Panc1 (cell line): ENCODE measurements at regions not wholly inside any gene's neighbourhood (a gene's known extent, or its start where the extent isn't known, plus 50 kb on each side); places are given as distances from the start of the nearest gene placed in this dataset.

Experiments
- ATAC-seq: fragments of 200-7000 bp; cut with Tn5 transposase; 2 replicates; pipeline ENCODE4 v1.9.1; 2020; ENCODE audit warnings: mild to moderate bottlenecking, moderate library complexity
- BruUV-seq: library from RNA; stranded (reverse); fragments of 400-500 nt; replicated peaks from 2 replicates; lab custom pipeline; 2021; lab: Mats Ljungman, UMichigan
- CTCF ChIA-PET: fragments of 300-600 bp; sonication (Branson Sonifier 250); formaldehyde crosslinking; loops from one replicate; lab custom pipeline; 2022; ENCODE audit warnings: antibody characterized with exemption; lab: Charles Lee
- POLR2A ChIA-PET: fragments of 300-600 bp; sonication (Branson Sonifier 250); formaldehyde crosslinking; loops from one replicate; lab custom pipeline; 2022; ENCODE audit warnings: antibody characterized with exemption; lab: Charles Lee
- DNase-seq: peaks from one replicate; pipeline ENCODE4 v3.0.0-alpha.2; 2010; ENCODE audit warnings: low read depth, low spot score
- H3K27ac ChIP-seq: 2 replicates; pipeline ENCODE4 v1.5.1; 2011; ENCODE audit warnings: mild to moderate bottlenecking, low read length, inconsistent platforms
- H3K27me3 ChIP-seq: fragments of 200-500 bp; sonication (Bioruptor generic); 2 replicates; pipeline ENCODE4 v1.6.0; 2014; ENCODE audit warnings: low read length, inconsistent platforms; ENCODE audit not compliant: control insufficient read depth, insufficient read depth
- H3K36me3 ChIP-seq: fragments of 200-500 bp; sonication (Bioruptor generic); 2 replicates; pipeline ENCODE4 v1.5.1; 2014; ENCODE audit warnings: inconsistent platforms, mild to moderate bottlenecking, low read length, moderate library complexity; ENCODE audit not compliant: control insufficient read depth, insufficient read depth
- H3K4me1 ChIP-seq: 2 replicates; pipeline ENCODE4 v1.5.1; 2011; ENCODE audit warnings: inconsistent platforms, mild to moderate bottlenecking, low read length, moderate library complexity; ENCODE audit not compliant: control insufficient read depth, insufficient read depth
- H3K4me3 ChIP-seq, 2 experiments: 2 replicates each; pipeline ENCODE4 v1.5.1; 2011 to 2012; ENCODE audit warnings: low read depth in 2 of 2, low read length in 2 of 2, mild to moderate bottlenecking in 2 of 2, inconsistent platforms in 1 of 2, moderate library complexity in 1 of 2
- H3K9me3 ChIP-seq: fragments of 200-500 bp; sonication (Bioruptor generic); 2 replicates; pipeline ENCODE4 v1.5.1; 2014; ENCODE audit warnings: low read depth, mild to moderate bottlenecking, inconsistent platforms, low read length, moderate library complexity; ENCODE audit not compliant: control insufficient read depth, insufficient read depth
- POLR2AphosphoS5 ChIP-seq: IDR thresholded peaks from 2 replicates; pipeline ENCODE4 v1.6.1; 2012; ENCODE audit warnings: mild to moderate bottlenecking, low read depth, low read length, moderate library complexity
- SIN3A ChIP-seq: IDR thresholded peaks from 2 replicates; pipeline ENCODE4 v1.6.1; 2012; ENCODE audit warnings: low read depth, mild to moderate bottlenecking, low read length, moderate library complexity, borderline replicate concordance; ENCODE audit not compliant: insufficient read depth
- TCF7L2 ChIP-seq: IDR thresholded peaks from 2 replicates; pipeline ENCODE4 v1.6.1; 2011; ENCODE audit warnings: mild to moderate bottlenecking, low read depth, low read length, inconsistent platforms
- in situ Hi-C: cut with HindIII; loops from 2 replicates; pipeline ENCODE4 v1.10.0; 2016; ENCODE audit warnings: low sequenced_read_pairs, low pct_unique_long_range_greater_than_20kb
- intact Hi-C: fragments of 100-400 bp; cut with micrococcal nuclease; formaldehyde crosslinking; loops from one replicate; pipeline ENCODE4 v1.10.0; 2022; ENCODE audit not compliant: unreplicated experiment
- TF ChIP-seq, protein P1 (sequence below): fragments of 450-650 bp; IDR thresholded peaks from 2 replicates; pipeline ENCODE4 v1.5.1; 2017; ENCODE audit warnings: mild to moderate bottlenecking
- TF ChIP-seq, protein P2 (sequence below), 2 experiments: IDR thresholded peaks; 2 replicates each; pipeline ENCODE4 v1.6.1; 2011 to 2012; ENCODE audit warnings: low read depth in 2 of 2, control low read depth in 1 of 2, low read length in 1 of 2, mild to moderate bottlenecking in 1 of 2, moderate library complexity in 1 of 2; ENCODE audit not compliant: insufficient read depth in 1 of 2

GRCh38 chr17:72514321-72514861, 393.6 kb downstream of the SOX9 start:
- Histone ChIP-seq H3K27me3 (no peaks in the 10 kb centered on the region), H3K4me1 (peaks cover 91% of the 10 kb centered on the region), H3K36me3 (no peaks in the 10 kb centered on the region), H3K4me3 (peak overlapping the region in 1 of 2 experiments; percentile 53; a peak in 1 of 4 replicates), H3K9me3 (no peaks in the 10 kb centered on the region), H3K27ac (peak overlapping the region; percentile 90)
- intact Hi-C loops (no loop called here), in situ Hi-C loops (no loop called here)
- no TSS peak for BruUV-seq
- TF ChIP-seq, protein P1, sequence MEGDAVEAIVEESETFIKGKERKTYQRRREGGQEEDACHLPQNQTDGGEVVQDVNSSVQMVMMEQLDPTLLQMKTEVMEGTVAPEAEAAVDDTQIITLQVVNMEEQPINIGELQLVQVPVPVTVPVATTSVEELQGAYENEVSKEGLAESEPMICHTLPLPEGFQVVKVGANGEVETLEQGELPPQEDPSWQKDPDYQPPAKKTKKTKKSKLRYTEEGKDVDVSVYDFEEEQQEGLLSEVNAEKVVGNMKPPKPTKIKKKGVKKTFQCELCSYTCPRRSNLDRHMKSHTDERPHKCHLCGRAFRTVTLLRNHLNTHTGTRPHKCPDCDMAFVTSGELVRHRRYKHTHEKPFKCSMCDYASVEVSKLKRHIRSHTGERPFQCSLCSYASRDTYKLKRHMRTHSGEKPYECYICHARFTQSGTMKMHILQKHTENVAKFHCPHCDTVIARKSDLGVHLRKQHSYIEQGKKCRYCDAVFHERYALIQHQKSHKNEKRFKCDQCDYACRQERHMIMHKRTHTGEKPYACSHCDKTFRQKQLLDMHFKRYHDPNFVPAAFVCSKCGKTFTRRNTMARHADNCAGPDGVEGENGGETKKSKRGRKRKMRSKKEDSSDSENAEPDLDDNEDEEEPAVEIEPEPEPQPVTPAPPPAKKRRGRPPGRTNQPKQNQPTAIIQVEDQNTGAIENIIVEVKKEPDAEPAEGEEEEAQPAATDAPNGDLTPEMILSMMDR: no peak
- no peak for TF ChIP-seq POLR2AphosphoS5
- TF ChIP-seq TCF7L2: no peak
- TF ChIP-seq, protein P2, sequence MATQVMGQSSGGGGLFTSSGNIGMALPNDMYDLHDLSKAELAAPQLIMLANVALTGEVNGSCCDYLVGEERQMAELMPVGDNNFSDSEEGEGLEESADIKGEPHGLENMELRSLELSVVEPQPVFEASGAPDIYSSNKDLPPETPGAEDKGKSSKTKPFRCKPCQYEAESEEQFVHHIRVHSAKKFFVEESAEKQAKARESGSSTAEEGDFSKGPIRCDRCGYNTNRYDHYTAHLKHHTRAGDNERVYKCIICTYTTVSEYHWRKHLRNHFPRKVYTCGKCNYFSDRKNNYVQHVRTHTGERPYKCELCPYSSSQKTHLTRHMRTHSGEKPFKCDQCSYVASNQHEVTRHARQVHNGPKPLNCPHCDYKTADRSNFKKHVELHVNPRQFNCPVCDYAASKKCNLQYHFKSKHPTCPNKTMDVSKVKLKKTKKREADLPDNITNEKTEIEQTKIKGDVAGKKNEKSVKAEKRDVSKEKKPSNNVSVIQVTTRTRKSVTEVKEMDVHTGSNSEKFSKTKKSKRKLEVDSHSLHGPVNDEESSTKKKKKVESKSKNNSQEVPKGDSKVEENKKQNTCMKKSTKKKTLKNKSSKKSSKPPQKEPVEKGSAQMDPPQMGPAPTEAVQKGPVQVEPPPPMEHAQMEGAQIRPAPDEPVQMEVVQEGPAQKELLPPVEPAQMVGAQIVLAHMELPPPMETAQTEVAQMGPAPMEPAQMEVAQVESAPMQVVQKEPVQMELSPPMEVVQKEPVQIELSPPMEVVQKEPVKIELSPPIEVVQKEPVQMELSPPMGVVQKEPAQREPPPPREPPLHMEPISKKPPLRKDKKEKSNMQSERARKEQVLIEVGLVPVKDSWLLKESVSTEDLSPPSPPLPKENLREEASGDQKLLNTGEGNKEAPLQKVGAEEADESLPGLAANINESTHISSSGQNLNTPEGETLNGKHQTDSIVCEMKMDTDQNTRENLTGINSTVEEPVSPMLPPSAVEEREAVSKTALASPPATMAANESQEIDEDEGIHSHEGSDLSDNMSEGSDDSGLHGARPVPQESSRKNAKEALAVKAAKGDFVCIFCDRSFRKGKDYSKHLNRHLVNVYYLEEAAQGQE (IDR thresholded peaks at IDR 0.05; ENCODE audit: insufficient read depth in 1 of 2, low read depth in 2 of 2, low read length in 1 of 2): no peak
- POLR2A ChIA-PET: no interaction called here
- CTCF ChIA-PET: interaction anchor here (0.8 kb wide), 1 partner anchor 25 kb away, joined by 3 read pairs; no protein-coding TSS in a partner anchor
- ATAC-seq (no peak), DNase-seq (no peak)

DNA sequence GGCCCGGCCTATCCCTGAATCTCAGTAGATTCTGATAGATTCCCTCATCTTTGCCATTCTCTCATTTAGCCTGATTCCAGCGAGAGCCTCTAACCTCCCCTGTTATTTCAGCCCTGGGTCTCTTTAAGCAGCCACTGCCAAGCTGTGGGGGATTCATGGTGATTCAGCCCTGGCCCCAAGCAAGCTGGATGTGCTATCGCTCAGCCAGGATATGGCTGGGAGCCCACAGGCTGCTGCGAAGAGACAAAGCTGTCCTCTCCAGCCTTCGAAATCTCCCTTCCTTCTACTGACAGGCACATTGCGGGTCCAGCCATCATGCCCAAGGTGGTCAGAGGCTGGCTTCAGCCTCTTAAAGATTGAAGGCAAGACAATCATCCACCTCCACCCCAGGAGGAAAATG, 394.1 kb downstream of the SOX9 start:
- intact Hi-C loops (loop anchor here (5.0 kb wide), 1 partner anchor 393 kb away; the partner anchor contains the start of gene SOX9), in situ Hi-C loops (no loop called here)
- peak overlapping the region in 1 of 2 experiments; percentile 53; a peak in 2 of 4 replicates for H3K4me3 ChIP-seq
- ChIA-PET CTCF (interaction anchor here (0.6 to 0.8 kb wide), 2 partner anchors 26 to 162 kb away, joined by 3 read pairs; no protein-coding TSS in a partner anchor), POLR2A (no interaction called here)
- ATAC-seq (no peak), DNase-seq (no peak)
- no TSS peak for BruUV-seq
- H3K27ac ChIP-seq: peak overlapping the region; percentile 90
- 0 out of 2 replicates have a peak, but pooled peaks have one; percentile 18 for TF ChIP-seq TCF7L2
- TF ChIP-seq, protein P2 (IDR thresholded peaks at IDR 0.05; ENCODE audit: insufficient read depth in 1 of 2, low read depth in 2 of 2, low read length in 1 of 2): no peak
- no peak for TF ChIP-seq SIN3A
- H3K36me3 ChIP-seq: no peaks in the 10 kb centered on the region
- no peaks in the 10 kb centered on the region for H3K9me3 ChIP-seq
- H3K4me1 ChIP-seq: peaks cover 91% of the 10 kb centered on the region
- no peaks in the 10 kb centered on the region for H3K27me3 ChIP-seq
